IPS DF 6.9 (cell line): ENCODE measurements at regions not wholly inside any gene's neighbourhood (a gene's known extent, or its start where the extent isn't known, plus 50 kb on each side); places are given as distances from the start of the nearest gene placed in this dataset.

Experiments used
- DNase-seq: peaks from one replicate; pipeline ENCODE4 v3.0.0-alpha.2; 2013; ENCODE audit warnings: low read depth, low spot score
- H3K27ac ChIP-seq: one replicate; pipeline ENCODE4 v1.5.1; 2013; ENCODE audit warnings: low read length, control low read depth
- H3K27me3 ChIP-seq: 2 replicates; pipeline ENCODE4 v1.6.1; 2013; ENCODE audit warnings: mild to moderate bottlenecking, low read length; ENCODE audit not compliant: control insufficient read depth, insufficient read depth
- H3K36me3 ChIP-seq: 2 replicates; pipeline ENCODE4 v1.6.1; 2013; ENCODE audit warnings: low read length; ENCODE audit not compliant: control insufficient read depth, insufficient read depth
- H3K4me1 ChIP-seq: 2 replicates; pipeline ENCODE4 v1.6.1; 2013; ENCODE audit warnings: low read length; ENCODE audit not compliant: control insufficient read depth, insufficient read depth
- H3K4me3 ChIP-seq: 2 replicates; pipeline ENCODE4 v1.5.1; 2013; ENCODE audit warnings: mild to moderate bottlenecking, low read length
- H3K9me3 ChIP-seq: 2 replicates; pipeline ENCODE4 v1.6.1; 2013; ENCODE audit warnings: low read length, inconsistent platforms; ENCODE audit not compliant: control insufficient read depth, insufficient read depth
- WGBS: extraction: QIAGEN DNeasy Blood & Tissue Kit; methylation state at CpG from one replicate; pipeline ENCODE4 v1.1.7; 2013; ENCODE audit warnings: mixed read lengths, missing lambda C conversion rate; ENCODE audit not compliant: insufficient read length, insufficient coverage; 5-methylcytosine and 5-hydroxymethylcytosine counted together

GRCh38 chr6:138576313-138576712 is 77.0 kb upstream of the NHSL1 start:
- Histone ChIP-seq H3K36me3 (no peaks in the 10 kb centered on the region), H3K4me3 (no peak overlapping the region), H3K27me3 (no peaks in the 10 kb centered on the region), H3K27ac (no peak overlapping the region), H3K9me3 (no peaks in the 10 kb centered on the region), H3K4me1 (peaks cover 5% of the 10 kb centered on the region; the same call in 1 of the 2 replicates)
- no peak for DNase-seq
- WGBS = no CpG with 5 or more reads among the region's 6 CpGs

DNA sequence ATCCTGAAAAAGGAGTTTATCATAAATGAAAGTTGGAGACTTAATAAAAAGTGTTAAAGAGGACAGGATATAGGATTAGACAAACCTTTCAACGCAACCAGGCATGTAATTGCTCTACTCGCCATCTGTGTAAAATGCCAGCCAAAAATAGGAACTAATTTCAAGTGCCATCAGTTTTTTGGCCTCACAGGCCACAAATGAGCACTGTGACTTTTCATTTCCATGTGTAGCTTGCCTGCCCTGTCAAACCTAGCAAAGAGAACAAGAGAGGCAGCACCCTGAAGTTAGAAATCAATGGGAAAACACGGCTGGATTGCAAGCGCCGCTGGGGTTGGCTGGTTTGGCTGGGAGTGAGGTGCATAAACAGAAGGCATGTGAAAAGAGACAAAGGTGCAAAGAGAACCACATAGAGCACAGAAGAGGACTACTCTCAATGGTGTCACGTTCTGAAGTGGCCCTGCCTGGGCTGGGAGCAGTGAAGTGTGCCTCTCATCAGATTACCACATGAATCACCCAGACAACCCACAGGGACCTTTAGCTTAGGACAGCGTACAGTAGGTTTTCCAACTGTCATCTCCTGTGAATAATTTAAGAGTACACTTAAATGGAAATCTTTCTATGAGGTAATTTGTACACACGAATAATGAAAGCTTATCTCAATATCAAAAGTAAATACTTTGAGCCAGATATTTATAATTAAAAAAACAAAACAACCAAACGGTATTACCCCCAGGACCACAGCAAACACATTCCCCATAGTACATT is 78.0 kb upstream of the NHSL1 start:
- Histone ChIP-seq H3K27ac (no peak overlapping the region), H3K36me3 (no peaks in the 10 kb centered on the region), H3K4me3 (no peak overlapping the region), H3K4me1 (peaks cover 5% of the 10 kb centered on the region; the same call in 1 of the 2 replicates), H3K27me3 (no peaks in the 10 kb centered on the region), H3K9me3 (no peaks in the 10 kb centered on the region)
- DNase-seq = no peak
- WGBS = no CpG with 5 or more reads among the region's 9 CpGs

GRCh38 chr6:138580040-138580439 is 80.7 kb upstream of the NHSL1 start:
- H3K4me1 ChIP-seq = peaks cover 5% of the 10 kb centered on the region; the same call in 1 of the 2 replicates
- no CpG with 5 or more reads among the region's 4 CpGs for WGBS
- no peaks in the 10 kb centered on the region for H3K9me3 ChIP-seq
- H3K27me3 ChIP-seq = no peaks in the 10 kb centered on the region
- H3K27ac ChIP-seq = no peak overlapping the region
- no peak overlapping the region for H3K4me3 ChIP-seq
- no peaks in the 10 kb centered on the region for H3K36me3 ChIP-seq
- DNase-seq = no peak

GRCh38 chr6:138580801-138581200 is 81.5 kb upstream of the NHSL1 start:
- Histone ChIP-seq H3K4me1 (peaks cover 5% of the 10 kb centered on the region; the same call in 1 of the 2 replicates), H3K27me3 (no peaks in the 10 kb centered on the region), H3K36me3 (no peaks in the 10 kb centered on the region), H3K27ac (no peak overlapping the region), H3K4me3 (no peak overlapping the region), H3K9me3 (no peaks in the 10 kb centered on the region)
- DNase-seq = no peak
- WGBS = no CpG with 5 or more reads among the region's 6 CpGs

DNA sequence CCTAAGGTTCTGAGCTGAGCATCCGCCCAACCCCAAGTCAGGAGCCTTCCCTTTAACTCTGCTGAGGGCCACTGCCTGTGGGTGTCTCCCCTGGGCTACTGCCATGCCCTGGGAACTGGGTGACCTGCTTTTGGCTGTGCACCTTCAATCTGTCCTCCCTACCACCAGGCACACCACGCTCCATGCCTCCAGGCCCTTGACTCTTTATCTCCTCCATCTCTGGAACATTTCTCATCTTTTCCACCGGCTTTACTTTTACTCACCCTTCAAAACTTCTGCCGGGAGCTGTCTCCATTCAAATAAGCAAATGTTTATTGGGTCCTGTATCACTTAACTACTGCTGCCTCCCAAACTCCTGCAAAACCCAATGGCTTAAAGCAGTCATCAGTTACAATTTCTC is 83.3 kb upstream of the NHSL1 start:
- DNase-seq = no peak
- H3K4me1 ChIP-seq = peaks cover 1% of the 10 kb centered on the region; the same call in 1 of the 2 replicates
- no peak overlapping the region for H3K27ac ChIP-seq
- no peaks in the 10 kb centered on the region for H3K36me3 ChIP-seq
- H3K9me3 ChIP-seq = no peaks in the 10 kb centered on the region
- WGBS = no CpG with 5 or more reads among the region's 4 CpGs
- H3K27me3 ChIP-seq = no peaks in the 10 kb centered on the region
- no peak overlapping the region for H3K4me3 ChIP-seq

GRCh38 chr6:138586638-138587037 is 87.3 kb upstream of the NHSL1 start:
- Histone ChIP-seq H3K4me1 (no peaks in the 10 kb centered on the region; the same call in 1 of the 2 replicates), H3K9me3 (no peaks in the 10 kb centered on the region), H3K27ac (no peak overlapping the region), H3K27me3 (no peaks in the 10 kb centered on the region), H3K4me3 (no peak overlapping the region), H3K36me3 (no peaks in the 10 kb centered on the region)
- DNase-seq = no peak
- no CpG with 5 or more reads among the region's 5 CpGs for WGBS

DNA sequence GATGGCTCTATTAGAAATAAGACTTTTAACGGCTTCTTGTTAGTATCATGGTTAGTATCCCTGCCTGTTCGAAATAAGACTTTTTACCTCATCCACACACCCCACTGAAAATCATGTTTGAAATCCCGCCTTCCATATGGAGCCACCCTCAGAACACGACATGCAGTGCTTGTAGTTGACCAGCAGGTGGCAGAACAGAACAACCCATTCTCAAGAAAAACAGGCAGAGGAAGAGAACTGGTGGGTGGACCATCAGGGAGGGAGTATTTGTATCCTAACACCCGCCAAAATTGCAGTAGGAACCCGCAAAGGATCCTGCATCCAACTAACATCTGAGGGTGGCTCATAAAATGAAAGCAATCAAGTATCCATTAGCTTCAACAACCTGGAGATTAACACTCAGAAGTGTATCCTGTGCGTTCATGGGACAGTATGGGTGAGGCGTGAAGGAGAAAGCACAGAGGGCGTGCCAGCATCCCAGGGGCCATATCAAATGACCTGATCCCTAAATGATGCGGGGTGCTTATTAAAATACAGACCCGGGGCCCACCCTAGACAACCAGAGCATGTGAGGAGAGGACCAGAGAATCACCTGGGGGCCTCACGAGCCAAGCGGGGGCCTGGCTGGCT is 89.6 kb upstream of the NHSL1 start:
- DNase-seq = peak; percentile 73
- Histone ChIP-seq H3K27ac (no peak overlapping the region), H3K4me3 (no peak overlapping the region), H3K9me3 (no peaks in the 10 kb centered on the region), H3K4me1 (no peaks in the 10 kb centered on the region; the same call in 1 of the 2 replicates), H3K36me3 (no peaks in the 10 kb centered on the region), H3K27me3 (no peaks in the 10 kb centered on the region)
- WGBS = no CpG with 5 or more reads among the region's 13 CpGs

- H3K9me3 ChIP-seq = no peaks in the 10 kb centered on the region
- H3K36me3 ChIP-seq = no peaks in the 10 kb centered on the region
- peak; percentile 72 for DNase-seq
- no peak overlapping the region for H3K4me3 ChIP-seq
- no peak overlapping the region for H3K27ac ChIP-seq
- no CpG with 5 or more reads among the region's 3 CpGs for WGBS
- no peaks in the 10 kb centered on the region for H3K27me3 ChIP-seq
- H3K4me1 ChIP-seq = peaks cover 3% of the 10 kb centered on the region; the same call in 1 of the 2 replicates
Measured at GRCh38 chr6:138590796-138591709, 91.8 kb upstream of the NHSL1 start.

- Histone ChIP-seq H3K36me3 (no peaks in the 10 kb centered on the region), H3K4me1 (peaks cover 8% of the 10 kb centered on the region; the same call in 1 of the 2 replicates), H3K27me3 (no peaks in the 10 kb centered on the region), H3K4me3 (no peak overlapping the region), H3K9me3 (no peaks in the 10 kb centered on the region), H3K27ac (no peak overlapping the region)
- DNase-seq = no peak
- no CpG with 5 or more reads among the region's 1 CpG for WGBS
Measured at GRCh38 chr6:138592749-138593123, 93.4 kb upstream of the NHSL1 start.
